Stimulated activated CD4-positive, alpha-beta T cell treated with anti-CD3 and anti-CD28 coated beads, Interleukin-12 subunit alpha, Interleukin-12 subunit beta, amount 100 ng/mL, for 48 hours (primary cell): ENCODE measurements at regions not wholly inside any gene's neighbourhood (a gene's known extent, or its start where the extent isn't known, plus 50 kb on each side); places are given as distances from the start of the nearest gene placed in this dataset.
"Not testable (repeated sequence)": the region's sequence is repeated elsewhere in the genome, so short reads cannot be mapped to it uniquely, and the experiment has no call there.

Source experiments
- DNase-seq, 3 donors: peaks; one replicate each; pipeline ENCODE4 v3.0.0-alpha.2; 2020; ENCODE audit warnings: low read depth in 2 of 3, low spot score in 1 of 3

GRCh38 chr4:19531906-19532848 lies 719.5 kb upstream of the SLIT2 start:
- DNase-seq, result no peak

DNA sequence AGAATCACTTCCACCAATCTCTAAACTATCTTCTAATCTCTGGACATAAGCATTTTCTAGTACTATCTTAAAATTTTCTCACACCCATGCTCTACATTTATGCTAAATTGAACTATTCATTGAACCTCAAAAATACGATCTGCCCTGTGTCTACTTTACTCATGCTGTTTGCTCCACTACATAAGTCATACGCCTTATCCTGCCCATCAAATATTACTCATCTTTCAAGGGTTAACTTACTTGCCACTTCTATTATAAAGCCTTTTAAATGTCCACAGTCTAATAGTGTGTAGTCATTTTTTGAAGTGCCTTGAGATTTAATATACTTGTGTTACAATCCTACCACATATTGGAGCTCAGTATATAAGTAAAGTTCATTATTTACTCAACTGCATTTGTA lies 727.7 kb upstream of the SLIT2 start:
- DNase-seq, result no peak

DNA sequence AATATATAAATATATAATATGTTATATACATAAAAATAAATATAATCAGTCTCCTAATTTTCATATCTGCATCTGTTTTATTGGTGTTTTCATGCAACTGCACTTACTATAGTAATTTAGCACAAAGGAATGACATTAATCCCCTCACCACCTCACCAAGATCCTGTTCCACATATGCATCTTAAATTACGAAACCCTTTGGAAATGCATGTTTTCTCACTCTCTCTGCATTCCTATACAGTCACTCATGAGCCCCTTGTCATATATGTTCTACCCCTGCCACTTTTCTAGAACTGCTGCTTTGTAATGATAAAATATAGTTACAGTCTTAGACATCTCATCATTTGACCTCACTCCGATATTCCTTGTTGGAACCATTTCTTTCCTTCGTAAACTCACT lies 728.7 kb upstream of the SLIT2 start:
- DNase-seq, result no peak

GRCh38 chr4:19520939-19521520 lies 730.7 kb upstream of the SLIT2 start:
- no peak for DNase-seq

- DNase-seq, result no peak
Measured at GRCh38 chr4:19514276-19515070, 737.2 kb upstream of the SLIT2 start.

- DNase-seq, result no peak
Measured at GRCh38 chr4:19512086-19512485, 739.6 kb upstream of the SLIT2 start.

DNA sequence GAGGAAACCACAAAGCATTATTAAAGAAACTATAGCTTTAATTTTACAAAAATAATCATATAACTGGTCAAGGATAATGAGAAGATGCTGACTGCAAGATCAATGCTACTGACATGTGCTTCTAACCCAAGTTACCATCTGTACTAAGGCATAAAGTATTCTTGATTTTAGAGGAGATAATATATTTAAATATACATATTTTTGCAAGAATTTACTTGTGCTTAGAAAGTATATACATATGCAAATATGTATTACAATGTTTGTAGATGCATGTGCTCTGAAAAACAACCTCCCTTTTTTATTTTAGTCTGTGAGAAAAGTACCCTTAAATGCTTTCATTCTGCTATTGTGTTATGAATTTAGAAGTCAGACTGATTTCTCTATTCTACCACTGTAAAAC lies 740.7 kb upstream of the SLIT2 start:
- no peak for DNase-seq

DNA sequence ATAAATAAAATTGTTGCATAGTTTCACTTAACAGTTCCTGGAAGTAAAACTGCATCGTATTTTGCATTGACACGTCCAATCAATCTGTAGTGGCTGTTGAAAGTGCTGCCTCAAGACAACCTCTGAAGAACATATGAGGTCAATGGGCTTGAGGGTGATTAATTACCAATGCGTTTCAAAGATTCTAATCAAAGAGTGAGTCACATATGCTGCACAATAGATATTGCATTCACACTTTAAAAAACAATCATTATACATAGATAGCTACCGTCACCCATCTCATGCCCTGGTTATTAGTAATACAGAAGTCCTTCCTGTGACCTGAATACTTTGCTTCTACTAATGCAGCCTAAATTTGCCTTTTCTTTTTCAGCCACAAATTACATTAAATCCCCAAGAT lies 743.3 kb upstream of the SLIT2 start:
- no peak for DNase-seq

GRCh38 chr4:19497705-19498104 lies 754.0 kb upstream of the SLIT2 start:
- no peak for DNase-seq

DNA sequence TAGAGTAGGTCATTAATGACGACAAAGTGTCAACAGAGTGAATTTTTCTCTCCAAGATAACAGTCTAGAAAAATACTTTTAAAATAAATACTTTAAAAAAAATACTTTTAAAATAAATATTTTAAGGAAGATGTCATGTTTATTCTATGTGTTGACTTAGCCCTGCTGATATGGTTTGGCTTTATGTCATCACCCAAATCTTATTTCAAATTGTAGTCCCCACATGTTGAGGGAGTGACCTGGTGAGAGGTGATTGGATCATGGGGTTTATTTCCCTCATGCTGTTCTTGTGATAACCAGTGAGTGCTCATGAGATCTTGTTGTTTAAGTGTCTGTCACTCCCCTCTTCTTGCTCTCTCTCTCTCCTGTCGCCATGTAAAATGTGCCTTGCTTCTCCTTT lies 754.9 kb upstream of the SLIT2 start:
- DNase-seq, result no peak

DNA sequence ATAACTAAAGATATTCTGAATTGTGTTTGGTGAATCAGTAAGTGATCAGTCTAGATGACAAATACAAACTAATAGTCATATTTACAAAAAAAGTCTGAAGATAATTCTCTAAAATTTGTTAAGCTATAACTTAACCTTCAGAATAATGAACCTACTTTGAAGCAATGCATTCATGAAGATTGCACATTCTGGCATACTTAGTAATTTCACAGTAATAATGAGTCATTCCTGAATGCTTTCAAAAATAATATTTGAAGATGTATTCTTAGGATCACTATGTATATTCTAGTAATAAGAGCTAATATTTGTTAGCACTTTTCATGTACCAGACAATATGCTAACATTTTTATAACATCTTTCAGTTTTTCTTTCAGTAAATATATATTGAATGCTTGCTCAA lies 756.7 kb upstream of the SLIT2 start:
- no peak for DNase-seq

GRCh38 chr4:19492606-19493005 lies 759.1 kb upstream of the SLIT2 start:
- no peak for DNase-seq

- no peak for DNase-seq
Measured at GRCh38 chr4:19486400-19486799, 765.3 kb upstream of the SLIT2 start.

DNA sequence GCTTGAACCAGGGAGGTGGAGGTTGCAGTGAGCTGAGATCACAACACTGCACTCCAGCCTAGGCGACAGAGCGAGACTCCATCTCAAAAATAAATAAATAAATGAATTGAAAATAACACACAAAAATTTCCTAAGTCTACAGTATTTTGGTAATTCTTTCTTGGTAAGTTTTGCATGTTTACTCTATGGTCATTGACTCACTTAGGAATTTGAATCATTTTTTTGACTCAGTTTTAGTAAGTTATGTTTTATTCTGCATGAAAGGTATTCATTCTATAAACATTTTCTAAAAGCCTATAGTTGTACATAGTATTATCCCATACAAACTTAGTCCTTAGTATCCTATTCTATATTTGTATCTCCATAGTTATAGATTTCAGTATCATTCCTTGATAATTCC lies 772.9 kb upstream of the SLIT2 start:
- DNase-seq, result no peak

- DNase-seq, result no peak
Measured at GRCh38 chr4:19473569-19473968, 778.1 kb upstream of the SLIT2 start.

GRCh38 chr4:19472666-19473065 lies 779.0 kb upstream of the SLIT2 start:
- DNase-seq, result no peak

DNA sequence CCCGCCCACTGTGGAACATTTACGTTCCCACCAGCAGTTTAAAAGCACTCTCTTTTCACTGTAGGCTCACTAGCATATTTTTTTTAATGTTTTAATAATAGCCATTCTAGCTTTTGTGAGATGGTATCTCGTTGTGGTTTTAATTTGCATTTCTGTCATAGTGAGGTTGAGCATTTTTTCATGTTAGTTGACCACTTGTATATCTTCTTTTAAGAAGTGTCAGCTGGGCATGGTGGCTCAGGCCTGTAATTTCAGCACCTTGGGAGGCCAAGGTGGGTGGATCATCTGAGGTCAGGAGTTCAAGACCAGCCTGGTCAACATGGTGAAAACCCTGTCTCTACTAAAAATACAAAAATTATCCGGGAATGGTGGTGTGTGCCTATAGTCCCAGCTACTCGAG lies 781.7 kb upstream of the SLIT2 start:
- DNase-seq, result not testable (repeated sequence)

GRCh38 chr4:19462117-19462516 lies 789.6 kb upstream of the SLIT2 start:
- DNase-seq, result no peak

DNA sequence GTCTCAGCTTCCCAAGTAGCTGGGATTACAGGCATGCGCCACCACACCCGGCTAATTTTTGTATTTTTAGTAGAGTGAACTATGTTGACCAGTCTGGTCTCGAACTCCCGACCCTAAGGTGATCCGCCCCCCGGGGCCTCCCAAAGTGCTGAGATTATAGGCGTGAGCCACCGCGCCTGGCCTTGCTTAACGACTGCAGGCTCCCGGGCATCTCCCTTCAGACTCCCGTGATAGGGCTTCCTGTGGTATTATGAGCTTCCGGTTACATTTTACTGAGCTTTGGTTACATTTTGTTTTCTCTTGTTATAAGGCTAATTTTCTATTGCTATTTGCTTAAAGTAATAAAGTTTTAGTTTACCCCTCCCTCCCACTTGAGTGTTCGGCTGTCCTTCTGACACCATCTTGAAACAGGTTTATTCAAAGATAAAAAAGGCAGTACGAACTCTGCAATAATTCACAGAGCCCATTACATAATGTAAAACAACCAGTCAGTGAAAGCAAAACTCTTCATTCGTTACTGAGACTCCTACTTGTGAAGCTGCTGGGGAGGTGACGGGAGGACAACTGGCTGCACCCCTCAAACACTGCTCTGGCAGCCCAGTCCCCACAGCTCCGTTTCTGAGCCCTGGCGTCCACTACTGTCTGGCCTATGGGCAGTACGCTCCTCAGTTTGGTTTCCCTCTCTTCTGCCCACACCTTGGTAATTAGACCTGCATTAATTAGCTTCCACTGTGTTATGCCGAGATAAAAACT lies 795.7 kb upstream of the SLIT2 start:
- no peak for DNase-seq

- no peak for DNase-seq
Measured at GRCh38 chr4:19455196-19455595, 796.5 kb upstream of the SLIT2 start.

DNA sequence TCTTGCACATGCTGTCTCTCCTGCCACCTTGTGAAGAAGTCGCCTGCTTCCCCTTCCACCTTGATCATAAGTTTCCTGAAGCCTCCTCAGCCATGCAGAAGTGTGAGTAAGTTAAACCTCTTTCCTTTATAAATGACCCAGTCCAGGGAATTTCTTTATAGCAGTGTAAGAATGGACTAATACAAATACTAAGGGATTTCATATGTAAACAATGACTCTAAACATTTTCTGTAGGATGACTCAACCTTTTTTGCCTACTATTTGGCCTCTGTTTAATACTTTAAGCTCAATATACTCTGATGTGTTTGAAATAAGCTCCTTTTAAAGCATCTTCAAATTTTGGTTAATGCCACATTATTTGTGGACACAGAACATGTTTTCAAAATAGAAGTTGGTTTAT lies 813.5 kb upstream of the SLIT2 start:
- DNase-seq, result no peak
